HCT116 (cell line): ENCODE measurements at regions not wholly inside any gene's neighbourhood (a gene's known extent, or its start where the extent isn't known, plus 50 kb on each side); places are given as distances from the start of the nearest gene placed in this dataset.

ENCODE experiments used
- CEBPB ChIP-seq: IDR thresholded peaks from 2 replicates; pipeline ENCODE4 v1.6.1; 2012; ENCODE audit warnings: low read depth
- ELF1 ChIP-seq: IDR thresholded peaks from 2 replicates; pipeline ENCODE4 v1.6.1; 2012; ENCODE audit warnings: low read depth, borderline replicate concordance
- EZH2 ChIP-seq: fragments of 200-600 bp; sonication (generic); IDR thresholded peaks from 2 replicates; pipeline ENCODE4 v1.6.1; 2017; ENCODE audit warnings: antibody characterized with exemption, mixed run types
- EZH2phosphoT487 ChIP-seq: fragments of 200-600 bp; IDR thresholded peaks from 2 replicates; pipeline ENCODE4 v1.6.1; 2018; ENCODE audit warnings: antibody characterized with exemption, borderline replicate concordance
- JUND ChIP-seq: IDR thresholded peaks from 2 replicates; pipeline ENCODE4 v1.6.1; 2012
- POLR2A ChIP-seq: IDR thresholded peaks from 2 replicates; pipeline ENCODE4 v1.7.0; 2011; ENCODE audit warnings: borderline replicate concordance; ENCODE audit not compliant: insufficient read depth, insufficient read length; ENCODE audit errors: extremely low read depth
- POLR2AphosphoS5 ChIP-seq: IDR thresholded peaks from 2 replicates; pipeline ENCODE4 v1.6.1; 2011; ENCODE audit warnings: mild to moderate bottlenecking, low read depth, low read length, moderate library complexity
- RAD21 ChIP-seq: IDR thresholded peaks from 2 replicates; pipeline ENCODE4 v1.6.1; 2012; ENCODE audit warnings: low read depth, mild to moderate bottlenecking
- TF ChIP-seq, protein P1 (sequence below), 3 experiments: fragments of 200-600 bp in 1 of 3; sonication (generic) in 1 of 3; IDR thresholded peaks in 2 of 3; conservative IDR thresholded peaks in 1 of 3; 2 replicates each; pipeline ENCODE4 v1.5.1; 2012 to 2017; ENCODE audit warnings: low read depth in 2 of 3, low read length in 2 of 3, antibody characterized with exemption in 1 of 3, borderline replicate concordance in 1 of 3, control low read depth in 1 of 3, mild to moderate bottlenecking in 1 of 3, mixed read lengths in 1 of 3, mixed run types in 1 of 3, moderate library complexity in 1 of 3; ENCODE audit not compliant: insufficient read depth in 1 of 3
- TF ChIP-seq, protein P2 (sequence below): IDR thresholded peaks from 2 replicates; pipeline ENCODE4 v1.6.1; 2012
- TF ChIP-seq, protein P3 (sequence below): IDR thresholded peaks from 2 replicates; pipeline ENCODE4 v1.6.1; 2012

DNA sequence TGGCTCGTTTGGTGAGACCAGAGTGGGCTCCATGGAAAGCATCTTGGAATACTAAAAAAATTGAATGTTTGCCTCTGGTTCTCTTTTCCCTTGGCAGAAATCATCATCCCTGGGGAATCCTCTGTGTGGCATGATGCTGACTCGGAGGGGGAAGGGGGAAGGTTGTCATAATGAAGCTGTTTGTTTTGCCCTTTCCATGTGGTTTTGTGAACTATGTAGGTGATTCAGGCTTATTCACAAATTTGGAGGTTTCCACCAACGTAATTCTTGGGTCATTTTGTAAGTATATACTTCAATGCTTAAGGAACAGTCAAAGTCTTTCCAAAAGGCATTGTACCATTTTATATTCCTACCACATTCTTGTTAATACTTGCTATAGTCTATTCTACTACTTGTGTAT is 754.0 kb upstream of the FAT3 start:
- TF ChIP-seq, protein P1, sequence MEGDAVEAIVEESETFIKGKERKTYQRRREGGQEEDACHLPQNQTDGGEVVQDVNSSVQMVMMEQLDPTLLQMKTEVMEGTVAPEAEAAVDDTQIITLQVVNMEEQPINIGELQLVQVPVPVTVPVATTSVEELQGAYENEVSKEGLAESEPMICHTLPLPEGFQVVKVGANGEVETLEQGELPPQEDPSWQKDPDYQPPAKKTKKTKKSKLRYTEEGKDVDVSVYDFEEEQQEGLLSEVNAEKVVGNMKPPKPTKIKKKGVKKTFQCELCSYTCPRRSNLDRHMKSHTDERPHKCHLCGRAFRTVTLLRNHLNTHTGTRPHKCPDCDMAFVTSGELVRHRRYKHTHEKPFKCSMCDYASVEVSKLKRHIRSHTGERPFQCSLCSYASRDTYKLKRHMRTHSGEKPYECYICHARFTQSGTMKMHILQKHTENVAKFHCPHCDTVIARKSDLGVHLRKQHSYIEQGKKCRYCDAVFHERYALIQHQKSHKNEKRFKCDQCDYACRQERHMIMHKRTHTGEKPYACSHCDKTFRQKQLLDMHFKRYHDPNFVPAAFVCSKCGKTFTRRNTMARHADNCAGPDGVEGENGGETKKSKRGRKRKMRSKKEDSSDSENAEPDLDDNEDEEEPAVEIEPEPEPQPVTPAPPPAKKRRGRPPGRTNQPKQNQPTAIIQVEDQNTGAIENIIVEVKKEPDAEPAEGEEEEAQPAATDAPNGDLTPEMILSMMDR (IDR thresholded peaks at IDR 0.05 in 2 of 3, conservative IDR thresholded peaks at IDR 0.05 in 1 of 3; ENCODE audit: borderline replicate concordance in 1 of 3, insufficient read depth in 1 of 3, low read depth in 2 of 3, low read length in 2 of 3), result no peak
- TF ChIP-seq JUND (no peak), RAD21 (no peak), POLR2A (no peak), EZH2 (no peak), ELF1 (no peak), POLR2AphosphoS5 (no peak), EZH2phosphoT487 (no peak), CEBPB (no peak)
- TF ChIP-seq, protein P2, sequence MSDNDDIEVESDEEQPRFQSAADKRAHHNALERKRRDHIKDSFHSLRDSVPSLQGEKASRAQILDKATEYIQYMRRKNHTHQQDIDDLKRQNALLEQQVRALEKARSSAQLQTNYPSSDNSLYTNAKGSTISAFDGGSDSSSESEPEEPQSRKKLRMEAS, result no peak
- TF ChIP-seq, protein P3, sequence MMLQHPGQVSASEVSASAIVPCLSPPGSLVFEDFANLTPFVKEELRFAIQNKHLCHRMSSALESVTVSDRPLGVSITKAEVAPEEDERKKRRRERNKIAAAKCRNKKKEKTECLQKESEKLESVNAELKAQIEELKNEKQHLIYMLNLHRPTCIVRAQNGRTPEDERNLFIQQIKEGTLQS, result no peak
